MCF 10A (cell line): ENCODE measurements at regions not wholly inside any gene's neighbourhood (a gene's known extent, or its start where the extent isn't known, plus 50 kb on each side); places are given as distances from the start of the nearest gene placed in this dataset.

ENCODE experiments used
- BruUV-seq: library from RNA; stranded (reverse); fragments of 400-500 nt; replicated peaks from 2 replicates; lab custom pipeline; 2021; lab: Mats Ljungman, UMichigan
- CTCF ChIA-PET: fragments of 300-600 bp; sonication (Branson Sonifier 250); formaldehyde crosslinking; extraction: SDS; loops from one replicate; lab custom pipeline; 2021; ENCODE audit warnings: antibody characterized with exemption, inconsistent platforms; lab: Yijun Ruan, JAX
- POLR2A ChIA-PET: fragments of 300-600, 350-650 bp; sonication (Branson Sonifier 250); formaldehyde crosslinking; extraction: SDS; loops from one replicate; lab custom pipeline; 2020; ENCODE audit warnings: antibody characterized with exemption, inconsistent platforms; lab: Yijun Ruan, JAX
- DNase-seq: peaks from one replicate; pipeline ENCODE4 v3.0.0-alpha.2; 2018; ENCODE audit not compliant: unreplicated experiment
- H3K27ac Mint-ChIP-seq: one replicate; pipeline ENCODE4 v1.8.0; 2022; ENCODE audit warnings: mild to moderate bottlenecking, low read depth, mixed read lengths; ENCODE audit not compliant: unreplicated experiment
- H3K27me3 Mint-ChIP-seq: one replicate; pipeline ENCODE4 v1.8.0; 2022; ENCODE audit warnings: mixed read lengths; ENCODE audit not compliant: insufficient read depth, unreplicated experiment
- H3K36me3 Mint-ChIP-seq: one replicate; pipeline ENCODE4 v1.8.0; 2022; ENCODE audit warnings: mild to moderate bottlenecking, moderate library complexity, mixed read lengths; ENCODE audit not compliant: insufficient read depth, unreplicated experiment
- H3K4me1 Mint-ChIP-seq: one replicate; pipeline ENCODE4 v1.8.0; 2022; ENCODE audit warnings: mixed read lengths; ENCODE audit not compliant: insufficient read depth, unreplicated experiment
- H3K4me3 Mint-ChIP-seq: one replicate; pipeline ENCODE4 v1.8.0; 2022; ENCODE audit warnings: mild to moderate bottlenecking, moderate library complexity, mixed read lengths; ENCODE audit not compliant: unreplicated experiment
- H3K9me3 Mint-ChIP-seq: one replicate; pipeline ENCODE4 v1.8.0; 2022; ENCODE audit warnings: mixed read lengths; ENCODE audit not compliant: unreplicated experiment
- intact Hi-C: fragments of 100-400 bp; cut with micrococcal nuclease; formaldehyde crosslinking; loops from 2 replicates; pipeline ENCODE4 v1.14.1; 2022
- TF ChIP-seq, protein P1 (sequence below): fragments of 200-600 bp; IDR thresholded peaks from one replicate; pipeline ENCODE4 v1.8.0; 2022; ENCODE audit warnings: antibody characterized with exemption, mild to moderate bottlenecking; ENCODE audit not compliant: unreplicated experiment

DNA sequence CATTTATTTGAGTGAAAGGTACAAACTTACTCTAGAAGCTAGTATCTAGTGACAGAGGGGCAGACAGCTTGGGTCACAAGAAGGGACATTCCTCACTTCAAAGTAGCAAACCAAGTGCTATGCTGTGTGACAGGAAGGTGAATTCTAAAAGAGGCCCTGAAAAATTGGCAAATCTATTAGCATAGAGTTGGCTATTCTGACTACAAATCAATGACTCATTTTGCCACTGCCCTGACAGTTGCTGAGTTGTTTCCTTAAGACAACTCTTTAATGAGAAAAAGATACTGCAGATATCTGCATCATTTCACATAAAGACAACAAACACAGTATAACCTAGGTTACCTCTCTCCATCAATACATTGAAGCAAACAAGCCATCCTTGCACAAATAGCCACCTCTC lies 524.0 kb upstream of the LRRC4C start:
- Mint-ChIP-seq H3K9me3 (peaks cover 8% of the 10 kb centered on the region), H3K36me3 (no peaks in the 10 kb centered on the region), H3K27ac (no peak overlapping the region), H3K27me3 (no peaks in the 10 kb centered on the region), H3K4me3 (no peak overlapping the region), H3K4me1 (peaks cover 7% of the 10 kb centered on the region)
- intact Hi-C loops = no loop called here
- ChIA-PET CTCF (interaction anchor here (0.9 kb wide), 1 partner anchor 204 kb away, joined by 4 read pairs; no protein-coding TSS in a partner anchor), POLR2A (no interaction called here)
- TF ChIP-seq, protein P1, sequence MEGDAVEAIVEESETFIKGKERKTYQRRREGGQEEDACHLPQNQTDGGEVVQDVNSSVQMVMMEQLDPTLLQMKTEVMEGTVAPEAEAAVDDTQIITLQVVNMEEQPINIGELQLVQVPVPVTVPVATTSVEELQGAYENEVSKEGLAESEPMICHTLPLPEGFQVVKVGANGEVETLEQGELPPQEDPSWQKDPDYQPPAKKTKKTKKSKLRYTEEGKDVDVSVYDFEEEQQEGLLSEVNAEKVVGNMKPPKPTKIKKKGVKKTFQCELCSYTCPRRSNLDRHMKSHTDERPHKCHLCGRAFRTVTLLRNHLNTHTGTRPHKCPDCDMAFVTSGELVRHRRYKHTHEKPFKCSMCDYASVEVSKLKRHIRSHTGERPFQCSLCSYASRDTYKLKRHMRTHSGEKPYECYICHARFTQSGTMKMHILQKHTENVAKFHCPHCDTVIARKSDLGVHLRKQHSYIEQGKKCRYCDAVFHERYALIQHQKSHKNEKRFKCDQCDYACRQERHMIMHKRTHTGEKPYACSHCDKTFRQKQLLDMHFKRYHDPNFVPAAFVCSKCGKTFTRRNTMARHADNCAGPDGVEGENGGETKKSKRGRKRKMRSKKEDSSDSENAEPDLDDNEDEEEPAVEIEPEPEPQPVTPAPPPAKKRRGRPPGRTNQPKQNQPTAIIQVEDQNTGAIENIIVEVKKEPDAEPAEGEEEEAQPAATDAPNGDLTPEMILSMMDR = no peak
- no peak for DNase-seq
- BruUV-seq = no TSS peak

DNA sequence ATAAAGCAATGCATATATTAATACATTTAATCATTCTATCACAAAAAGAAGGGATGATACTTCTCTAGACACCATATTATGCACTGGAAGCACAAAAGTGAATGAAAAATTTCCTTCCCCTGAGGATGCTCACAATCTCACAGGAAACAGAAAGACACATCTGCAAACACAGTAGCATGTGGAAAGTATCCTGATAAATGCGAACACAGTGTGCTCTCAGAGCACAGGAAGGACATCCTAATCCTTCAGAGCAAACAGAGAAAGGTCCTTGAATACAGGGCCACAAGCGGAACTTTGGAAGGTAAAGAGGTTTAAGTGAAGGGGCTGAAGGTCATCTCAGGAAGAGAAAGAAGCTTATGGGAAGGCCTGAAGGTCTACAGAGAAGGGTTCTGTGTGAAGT lies 524.6 kb upstream of the LRRC4C start:
- Mint-ChIP-seq H3K36me3 (no peaks in the 10 kb centered on the region), H3K4me1 (peaks cover 3% of the 10 kb centered on the region), H3K9me3 (peaks cover 4% of the 10 kb centered on the region), H3K27ac (no peak overlapping the region), H3K27me3 (no peaks in the 10 kb centered on the region), H3K4me3 (no peak overlapping the region)
- BruUV-seq = no TSS peak
- ChIA-PET POLR2A (no interaction called here), CTCF (interaction anchor here (0.6 kb wide), 1 partner anchor 1037 kb away, joined by 3 read pairs; no protein-coding TSS in a partner anchor)
- TF ChIP-seq, protein P1 = no peak
- intact Hi-C loops = no loop called here
- no peak for DNase-seq

DNA sequence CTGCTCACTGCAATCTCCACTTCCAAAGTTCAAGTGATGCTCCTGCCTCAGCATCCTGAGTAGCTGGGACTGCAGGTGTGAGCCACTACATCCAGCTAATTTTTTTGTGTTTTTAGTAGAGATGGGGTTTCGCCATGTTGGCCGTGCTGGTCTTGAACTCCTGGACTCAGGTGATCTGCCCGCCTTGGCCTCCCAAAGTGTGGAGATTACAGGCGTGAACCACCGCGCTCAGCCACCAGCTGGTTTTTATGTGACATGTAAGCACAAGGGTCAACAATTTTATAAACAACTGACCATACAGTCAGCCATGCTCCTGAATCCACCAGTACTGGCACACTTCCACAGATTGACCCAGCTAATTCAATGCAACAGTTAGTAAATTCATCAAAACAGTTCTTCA lies 526.3 kb upstream of the LRRC4C start:
- CTCF ChIA-PET = interaction anchor here (0.6 kb wide), 1 partner anchor 18 kb away, joined by 3 read pairs; no protein-coding TSS in a partner anchor
- no peak overlapping the region for H3K4me3 Mint-ChIP-seq
- BruUV-seq = no TSS peak
- H3K4me1 Mint-ChIP-seq = no peaks in the 10 kb centered on the region
- no peak overlapping the region for H3K27ac Mint-ChIP-seq
- POLR2A ChIA-PET = no interaction called here
- H3K36me3 Mint-ChIP-seq = no peaks in the 10 kb centered on the region
- intact Hi-C loops = no loop called here
- no peaks in the 10 kb centered on the region for H3K27me3 Mint-ChIP-seq
- TF ChIP-seq, protein P1 = no peak
- DNase-seq = no peak
- no peaks in the 10 kb centered on the region for H3K9me3 Mint-ChIP-seq

DNA sequence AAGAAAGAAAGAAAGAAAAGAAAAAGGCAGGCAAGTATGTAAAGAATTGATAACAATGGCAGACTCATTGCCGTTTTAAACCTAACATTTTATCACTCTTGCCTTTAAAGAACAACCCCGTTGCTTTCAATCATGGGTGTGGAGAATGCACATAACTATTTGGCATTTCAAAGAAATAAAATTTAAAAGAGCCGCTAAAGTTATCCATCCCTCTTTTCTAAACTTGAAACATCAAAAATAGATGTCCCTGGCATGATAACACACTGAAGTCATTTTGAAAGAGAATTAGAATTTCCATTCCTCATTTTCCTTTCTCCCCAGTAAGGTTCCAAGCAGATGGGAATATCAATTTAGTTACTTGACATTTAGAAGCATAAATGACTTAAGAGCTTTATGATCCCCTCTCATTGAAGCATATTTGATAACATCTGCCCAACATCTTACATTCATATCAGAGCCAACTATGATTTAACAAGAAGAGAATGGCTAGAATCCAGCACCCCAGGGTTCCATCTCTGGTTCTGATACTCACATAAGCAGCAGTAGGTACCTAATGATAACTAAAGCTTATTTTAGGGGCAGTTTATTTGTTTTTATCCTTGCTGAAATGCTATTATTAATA lies 529.6 kb upstream of the LRRC4C start:
- Mint-ChIP-seq H3K27me3 (no peaks in the 10 kb centered on the region), H3K4me1 (no peaks in the 10 kb centered on the region), H3K27ac (no peak overlapping the region), H3K9me3 (no peaks in the 10 kb centered on the region), H3K36me3 (no peaks in the 10 kb centered on the region), H3K4me3 (no peak overlapping the region)
- DNase-seq = no peak
- TF ChIP-seq, protein P1 = no peak
- ChIA-PET CTCF (interaction anchor here (0.6 kb wide), 1 partner anchor 28 kb away, joined by 3 read pairs; no protein-coding TSS in a partner anchor), POLR2A (no interaction called here)
- intact Hi-C loops = no loop called here
- BruUV-seq = no TSS peak
